UCSD-AML1 (cell line): ENCODE measurements at regions not wholly inside any gene's neighbourhood (a gene's known extent, or its start where the extent isn't known, plus 50 kb on each side); places are given as distances from the start of the nearest gene placed in this dataset.

Experiments used
- DNase-seq: peaks from one replicate; lab custom pipeline; 2025; ENCODE audit not compliant: unreplicated experiment; lab: John Stamatoyannopoulos, UW

GRCh38 chr2:192314800-192315481 lies 120.2 kb upstream of the TMEFF2 start:
- DNase-seq: no peak

- DNase-seq: peak; percentile 5
Observed at GRCh38 chr2:192313773-192314172, 119.0 kb upstream of the TMEFF2 start.

GRCh38 chr2:192311701-192312460 lies 117.1 kb upstream of the TMEFF2 start:
- no peak for DNase-seq

- DNase-seq: no peak
Observed at GRCh38 chr2:192307530-192307929, 112.8 kb upstream of the TMEFF2 start.

GRCh38 chr2:192298664-192299063 lies 103.9 kb upstream of the TMEFF2 start:
- peak; percentile 0 for DNase-seq

- DNase-seq: peak; percentile 1
Observed at GRCh38 chr2:192292478-192292877, 97.7 kb upstream of the TMEFF2 start.

- no peak for DNase-seq
Observed at GRCh38 chr2:192288295-192288694, 93.6 kb upstream of the TMEFF2 start.

- peak; percentile 16 for DNase-seq
Observed at GRCh38 chr2:192286093-192286701, 91.5 kb upstream of the TMEFF2 start.

GRCh38 chr2:192283450-192283849 lies 88.7 kb upstream of the TMEFF2 start:
- DNase-seq: no peak

- no peak for DNase-seq
Observed at GRCh38 chr2:192278701-192279100, 84.0 kb upstream of the TMEFF2 start.

- no peak for DNase-seq
Observed at GRCh38 chr2:192277494-192278109, 82.9 kb upstream of the TMEFF2 start.

- no peak for DNase-seq
Observed at GRCh38 chr2:192275632-192276031, 80.9 kb upstream of the TMEFF2 start.

- no peak for DNase-seq
Observed at GRCh38 chr2:192267484-192267883, 72.8 kb upstream of the TMEFF2 start.

- DNase-seq: no peak
Observed at GRCh38 chr2:192265751-192266150, 71.0 kb upstream of the TMEFF2 start.

- no peak for DNase-seq
Observed at GRCh38 chr2:192254444-192254843, 59.7 kb upstream of the TMEFF2 start.

GRCh38 chr2:192253692-192254091 lies 59.0 kb upstream of the TMEFF2 start:
- no peak for DNase-seq

GRCh38 chr2:192250961-192251360 lies 56.2 kb upstream of the TMEFF2 start:
- no peak for DNase-seq

GRCh38 chr2:192247456-192247855 lies 52.7 kb upstream of the TMEFF2 start:
- no peak for DNase-seq

- no peak for DNase-seq
Observed at GRCh38 chr2:192246297-192246696, 51.6 kb upstream of the TMEFF2 start.

GRCh38 chr2:192245329-192245728 lies 50.6 kb upstream of the TMEFF2 start:
- DNase-seq: no peak
